Astrocyte (in vitro differentiated cells and primary cell): ENCODE measurements at regions not wholly inside any gene's neighbourhood (a gene's known extent, or its start where the extent isn't known, plus 50 kb on each side); places are given as distances from the start of the nearest gene placed in this dataset.

Source experiments
- DNase-seq: peaks from one replicate; pipeline ENCODE4 v3.0.0-alpha.2; 2010; ENCODE audit warnings: low read depth
- FAIRE-seq: peaks from 2 replicates; lab custom pipeline; 2011; peaks lifted over from hg19 to GRCh38; lab: Jason Lieb, UNC
- H2AFZ ChIP-seq: 2 replicates; pipeline ENCODE4 v1.6.0; 2012; ENCODE audit warnings: low read depth, low read length, inconsistent platforms
- H3K27ac ChIP-seq: 2 replicates; pipeline ENCODE4 v1.5.1; 2011; ENCODE audit warnings: low read depth, low read length, inconsistent platforms
- H3K27me3 ChIP-seq: 2 replicates; pipeline ENCODE4 v1.6.0; 2011; ENCODE audit warnings: low read length, inconsistent platforms; ENCODE audit not compliant: insufficient read depth
- H3K36me3 ChIP-seq: 2 replicates; pipeline ENCODE4 v1.5.1; 2011; ENCODE audit warnings: low read length, inconsistent platforms; ENCODE audit not compliant: insufficient read depth
- H3K4me1 ChIP-seq: 2 replicates; pipeline ENCODE4 v1.5.1; 2011; ENCODE audit warnings: low read length, inconsistent platforms; ENCODE audit not compliant: insufficient read depth
- H3K4me2 ChIP-seq: 2 replicates; pipeline ENCODE4 v1.6.0; 2012; ENCODE audit warnings: low read length, inconsistent platforms
- H3K4me3 ChIP-seq: 2 replicates; pipeline ENCODE4 v1.5.1; 2011; ENCODE audit warnings: low read depth, mild to moderate bottlenecking, low read length, inconsistent platforms; ENCODE audit not compliant: insufficient read depth
- H3K79me2 ChIP-seq: 2 replicates; pipeline ENCODE4 v1.6.0; 2012; ENCODE audit warnings: mild to moderate bottlenecking, low read length, inconsistent platforms; ENCODE audit not compliant: insufficient read depth
- H3K9ac ChIP-seq: 2 replicates; pipeline ENCODE4 v1.6.0; 2012; ENCODE audit warnings: mild to moderate bottlenecking, low read length, inconsistent platforms
- H3K9me3 ChIP-seq: 2 replicates; pipeline ENCODE4 v1.5.1; 2012; ENCODE audit warnings: low read depth, mild to moderate bottlenecking, low read length, inconsistent platforms; ENCODE audit not compliant: insufficient read depth
- H4K20me1 ChIP-seq: 2 replicates; pipeline ENCODE4 v1.6.0; 2012; ENCODE audit warnings: low read length, inconsistent platforms; ENCODE audit not compliant: insufficient read depth
- H3K27ac Mint-ChIP-seq: one replicate; pipeline ENCODE4 v1.8.0; 2021; ENCODE audit warnings: mild to moderate bottlenecking, mixed read lengths; ENCODE audit not compliant: unreplicated experiment
- H3K27me3 Mint-ChIP-seq: one replicate; pipeline ENCODE4 v1.8.0; 2021; ENCODE audit warnings: low read depth, mixed read lengths; ENCODE audit not compliant: unreplicated experiment
- H3K36me3 Mint-ChIP-seq: one replicate; pipeline ENCODE4 v1.8.0; 2021; ENCODE audit warnings: low read depth, mixed read lengths; ENCODE audit not compliant: unreplicated experiment
- H3K4me1 Mint-ChIP-seq: one replicate; pipeline ENCODE4 v1.8.0; 2021; ENCODE audit warnings: low read depth, mixed read lengths; ENCODE audit not compliant: unreplicated experiment
- H3K4me3 Mint-ChIP-seq: one replicate; pipeline ENCODE4 v1.8.0; 2021; ENCODE audit warnings: mild to moderate bottlenecking, moderate library complexity, mixed read lengths; ENCODE audit not compliant: unreplicated experiment
- H3K9me3 Mint-ChIP-seq: one replicate; pipeline ENCODE4 v1.8.0; 2021; ENCODE audit warnings: mild to moderate bottlenecking, mixed read lengths; ENCODE audit not compliant: unreplicated experiment
- CTCF ChIP-seq: IDR thresholded peaks from 2 replicates; pipeline ENCODE4 v1.5.1; 2011; ENCODE audit warnings: low read depth, mild to moderate bottlenecking, inconsistent platforms, low read length, moderate library complexity; ENCODE audit not compliant: insufficient read depth
- EZH2 ChIP-seq: IDR thresholded peaks from 2 replicates; pipeline ENCODE4 v1.6.1; 2012; ENCODE audit warnings: mild to moderate bottlenecking, low read length, inconsistent platforms; ENCODE audit not compliant: insufficient read depth

- no peak overlapping the region for H2AFZ ChIP-seq
- H3K9ac ChIP-seq: no peak overlapping the region
- no peaks in the 10 kb centered on the region for H3K79me2 ChIP-seq
- H3K4me2 ChIP-seq: no peak overlapping the region
- FAIRE-seq: no peak
- peaks cover 5% of the 10 kb centered on the region for H3K9me3 Mint-ChIP-seq
- no peaks in the 10 kb centered on the region for H3K27me3 ChIP-seq
- no peaks in the 10 kb centered on the region for H3K27me3 Mint-ChIP-seq
- no peaks in the 10 kb centered on the region for H3K4me1 Mint-ChIP-seq
- TF ChIP-seq EZH2: no peak
- TF ChIP-seq CTCF: no peak
- no peak for DNase-seq
- no peak overlapping the region for H3K4me3 ChIP-seq
- H3K36me3 Mint-ChIP-seq: no peaks in the 10 kb centered on the region
- H3K9me3 ChIP-seq: peaks cover 5% of the 10 kb centered on the region
- H3K27ac Mint-ChIP-seq: no peak overlapping the region
- H3K36me3 ChIP-seq: no peaks in the 10 kb centered on the region
- no peak overlapping the region for H3K27ac ChIP-seq
- H4K20me1 ChIP-seq: no peaks in the 10 kb centered on the region
- no peaks in the 10 kb centered on the region for H3K4me1 ChIP-seq
- no peak overlapping the region for H3K4me3 Mint-ChIP-seq
Measured at GRCh38 chr3:89950772-89951171, 843.4 kb downstream of the EPHA3 start.

DNA sequence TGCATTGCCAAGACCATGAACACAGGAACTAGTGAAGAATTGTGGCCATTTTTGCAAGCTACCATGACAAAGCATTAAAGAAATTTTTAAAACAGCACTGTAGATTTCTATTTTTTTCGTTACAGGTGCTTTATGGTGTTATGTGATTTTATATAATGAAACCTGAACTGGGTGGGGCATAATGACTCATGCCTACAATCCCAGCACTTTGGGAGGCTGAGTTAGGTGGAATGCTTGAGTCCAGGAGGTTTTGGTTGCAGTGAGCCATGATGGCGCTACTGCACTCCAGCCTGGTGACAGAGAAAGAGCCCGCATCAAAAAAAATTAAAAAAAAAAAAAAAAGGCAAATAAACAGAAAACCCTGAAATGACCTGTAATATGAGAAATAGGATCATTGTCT is 846.7 kb downstream of the EPHA3 start:
- H3K27me3 Mint-ChIP-seq: no peaks in the 10 kb centered on the region
- Histone ChIP-seq H3K27me3 (no peaks in the 10 kb centered on the region), H4K20me1 (no peaks in the 10 kb centered on the region), H3K27ac (no peak overlapping the region), H3K79me2 (no peaks in the 10 kb centered on the region), H3K4me2 (no peak overlapping the region), H3K36me3 (no peaks in the 10 kb centered on the region), H2AFZ (no peak overlapping the region), H3K4me3 (no peak overlapping the region), H3K9me3 (no peaks in the 10 kb centered on the region), H3K4me1 (no peaks in the 10 kb centered on the region), H3K9ac (no peak overlapping the region)
- DNase-seq (no peak), FAIRE-seq (no peak)
- no peaks in the 10 kb centered on the region for H3K9me3 Mint-ChIP-seq
- H3K4me3 Mint-ChIP-seq: no peak overlapping the region
- H3K36me3 Mint-ChIP-seq: no peaks in the 10 kb centered on the region
- H3K4me1 Mint-ChIP-seq: peaks cover 4% of the 10 kb centered on the region
- TF ChIP-seq CTCF: no peak
- no peak for TF ChIP-seq EZH2
- H3K27ac Mint-ChIP-seq: no peak overlapping the region

DNA sequence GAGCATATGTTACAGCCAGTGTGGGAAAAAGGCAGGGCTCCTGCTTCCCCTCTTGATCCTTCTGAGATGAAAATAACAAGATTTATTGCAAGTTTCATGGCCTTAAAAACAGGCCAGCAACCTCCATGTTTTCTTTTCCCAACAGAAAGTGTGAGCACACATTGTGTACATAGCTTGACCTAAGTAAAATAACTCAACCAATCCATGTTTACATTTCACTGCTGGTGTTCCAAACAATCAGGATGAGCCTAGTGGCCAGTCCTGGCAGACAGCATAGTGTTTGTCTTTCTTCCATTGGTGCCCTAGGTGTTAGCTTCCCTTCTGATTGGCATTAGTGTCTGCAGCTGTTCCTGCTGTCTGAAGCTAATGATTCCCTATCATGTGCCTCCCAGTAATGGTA is 847.7 kb downstream of the EPHA3 start:
- no peaks in the 10 kb centered on the region for H3K27me3 Mint-ChIP-seq
- H3K27me3 ChIP-seq: no peaks in the 10 kb centered on the region

More for the DNA sequence above, 847.7 kb downstream of the EPHA3 start:
- Histone ChIP-seq H3K79me2 (no peaks in the 10 kb centered on the region), H4K20me1 (no peaks in the 10 kb centered on the region), H3K4me2 (no peak overlapping the region), H2AFZ (no peak overlapping the region), H3K9ac (no peak overlapping the region), H3K36me3 (no peaks in the 10 kb centered on the region), H3K9me3 (no peaks in the 10 kb centered on the region), H3K27ac (no peak overlapping the region), H3K4me3 (no peak overlapping the region), H3K4me1 (no peaks in the 10 kb centered on the region)
- DNase-seq (no peak), FAIRE-seq (no peak)
- no peak overlapping the region for H3K27ac Mint-ChIP-seq
- H3K4me1 Mint-ChIP-seq: peaks cover 4% of the 10 kb centered on the region
- no peaks in the 10 kb centered on the region for H3K9me3 Mint-ChIP-seq
- no peak overlapping the region for H3K4me3 Mint-ChIP-seq
- no peaks in the 10 kb centered on the region for H3K36me3 Mint-ChIP-seq
- TF ChIP-seq EZH2: no peak
- TF ChIP-seq CTCF: no peak
